Erythroblast (primary cell): ENCODE measurements at regions not wholly inside any gene's neighbourhood (a gene's known extent, or its start where the extent isn't known, plus 50 kb on each side); places are given as distances from the start of the nearest gene placed in this dataset.

Source experiments
- GATA1 ChIP-seq: IDR thresholded peaks from 2 replicates; pipeline ENCODE4 v1.6.1; 2011; ENCODE audit warnings: low read depth, mild to moderate bottlenecking, control low read depth, low read length, moderate library complexity
- POLR2A ChIP-seq: IDR thresholded peaks from 2 replicates; pipeline ENCODE4 v1.6.1; 2011; ENCODE audit warnings: mild to moderate bottlenecking, low read length

GRCh38 chr22:27620367-27621154, 181.0 kb downstream of the MN1 start:
- TF ChIP-seq POLR2A (no peak), GATA1 (no peak)
